DOHH2 (cell line): ENCODE measurements at regions not wholly inside any gene's neighbourhood (a gene's known extent, or its start where the extent isn't known, plus 50 kb on each side); places are given as distances from the start of the nearest gene placed in this dataset.

ENCODE experiments used
- CTCF ChIP-seq: fragments of 200-600 bp; sonication (generic); IDR thresholded peaks from one replicate; pipeline ENCODE4 v1.5.1; 2014; ENCODE audit warnings: antibody characterized with exemption, mild to moderate bottlenecking, low read depth, low read length; ENCODE audit not compliant: poor library complexity, severe bottlenecking
- EZH2phosphoT487 ChIP-seq: fragments of 200-600 bp; sonication (generic); IDR thresholded peaks from 2 replicates; pipeline ENCODE4 v1.6.1; 2017; ENCODE audit warnings: borderline replicate concordance, mild to moderate bottlenecking, antibody characterized with exemption, low read length, moderate library complexity, mixed read lengths

- no peak for TF ChIP-seq CTCF
- no peak for TF ChIP-seq EZH2phosphoT487
These were observed 237.2 kb upstream of the SRRM4 start for GRCh38 chr12:118743896-118744700.
